GM23338 (cell line): ENCODE measurements at regions not wholly inside any gene's neighbourhood (a gene's known extent, or its start where the extent isn't known, plus 50 kb on each side); places are given as distances from the start of the nearest gene placed in this dataset.

Source experiments
- ATAC-seq: fragments of 200-7000 bp; cut with Tn5 transposase; 3 replicates; pipeline ENCODE4 v1.9.1; 2020
- DNase-seq: peaks from one replicate; pipeline ENCODE4 v3.0.0-alpha.2; 2015; ENCODE audit warnings: low spot score
- H2AFZ ChIP-seq: fragments of 200-600 bp; sonication (generic); 2 replicates; pipeline ENCODE4 v1.8.0; 2016; ENCODE audit warnings: antibody characterized with exemption, mild to moderate bottlenecking, moderate library complexity
- H3F3A ChIP-seq: fragments of 200-600 bp; sonication (generic); replicated peaks from 2 replicates; pipeline ENCODE4 v1.8.0; 2017; ENCODE audit warnings: antibody characterized with exemption, mixed run types, low read depth
- H3K27ac ChIP-seq: fragments of 200-600 bp; sonication (generic); 2 replicates; pipeline ENCODE4 v1.6.1; 2016; ENCODE audit warnings: low read depth
- H3K27me3 ChIP-seq: fragments of 200-600 bp; sonication (generic); 2 replicates; pipeline ENCODE4 v1.8.0; 2016; ENCODE audit warnings: mild to moderate bottlenecking, mixed run types, moderate library complexity; ENCODE audit not compliant: insufficient read depth
- H3K36me3 ChIP-seq: fragments of 200-600 bp; sonication (generic); 2 replicates; pipeline ENCODE4 v1.8.0; 2016; ENCODE audit warnings: mild to moderate bottlenecking; ENCODE audit not compliant: insufficient read depth
- H3K4me1 ChIP-seq: fragments of 200-600 bp; sonication (generic); 2 replicates; pipeline ENCODE4 v1.8.0; 2016; ENCODE audit warnings: mild to moderate bottlenecking, moderate library complexity; ENCODE audit not compliant: insufficient read depth
- H3K4me2 ChIP-seq: fragments of 200-600 bp; sonication (generic); 2 replicates; pipeline ENCODE4 v1.7.1; 2017; ENCODE audit warnings: mixed run types
- H3K4me3 ChIP-seq: fragments of 200-600 bp; sonication (generic); 2 replicates; pipeline ENCODE4 v1.6.1; 2016; ENCODE audit warnings: mixed run types
- H3K79me2 ChIP-seq: fragments of 200-600 bp; sonication (generic); replicated peaks from 2 replicates; pipeline ENCODE4 v1.8.0; 2017; ENCODE audit warnings: mild to moderate bottlenecking; ENCODE audit not compliant: insufficient read depth
- H3K9me2 ChIP-seq: fragments of 200-600 bp; sonication (generic); 2 replicates; pipeline ENCODE4 v1.8.0; 2017; ENCODE audit not compliant: insufficient read depth
- H4K20me1 ChIP-seq: fragments of 200-600 bp; sonication (generic); replicated peaks from 2 replicates; pipeline ENCODE4 v1.8.0; 2017; ENCODE audit warnings: mild to moderate bottlenecking; ENCODE audit not compliant: insufficient read depth
- H3K27ac Mint-ChIP-seq: 2 replicates; pipeline ENCODE4 v1.8.0; 2020; ENCODE audit warnings: inconsistent platforms, mild to moderate bottlenecking, moderate library complexity, mixed read lengths
- H3K27me3 Mint-ChIP-seq: 3 replicates; pipeline ENCODE4 v1.8.0; 2022; ENCODE audit warnings: low read depth, mild to moderate bottlenecking, moderate library complexity, mixed read lengths, inconsistent platforms; ENCODE audit not compliant: insufficient read depth, poor library complexity
- H3K36me3 Mint-ChIP-seq: 3 replicates; pipeline ENCODE4 v1.8.0; 2021; ENCODE audit warnings: low read depth, mild to moderate bottlenecking, inconsistent platforms, moderate library complexity, mixed read lengths
- H3K4me1 Mint-ChIP-seq: 3 replicates; pipeline ENCODE4 v1.8.0; 2020; ENCODE audit warnings: mild to moderate bottlenecking, inconsistent platforms, mixed read lengths
- H3K4me3 Mint-ChIP-seq: 3 replicates; pipeline ENCODE4 v1.8.0; 2021; ENCODE audit warnings: moderate library complexity, mild to moderate bottlenecking, inconsistent platforms, mixed read lengths
- H3K9me3 Mint-ChIP-seq: 3 replicates; pipeline ENCODE4 v1.8.0; 2020; ENCODE audit warnings: moderate library complexity, mild to moderate bottlenecking, inconsistent platforms, mixed read lengths
- EZH2phosphoT487 ChIP-seq: fragments of 200-600 bp; sonication (generic); IDR thresholded peaks from one replicate; pipeline ENCODE4 v1.8.1; 2018; ENCODE audit warnings: antibody characterized with exemption; ENCODE audit not compliant: unreplicated experiment
- JUNB ChIP-seq: IDR thresholded peaks from one replicate; pipeline ENCODE4 v1.6.1; 2016; ENCODE audit warnings: antibody characterized with exemption; ENCODE audit not compliant: unreplicated experiment
- NANOG ChIP-seq: IDR thresholded peaks from 2 replicates; pipeline ENCODE4 v1.6.1; 2016; ENCODE audit warnings: antibody characterized with exemption, borderline replicate concordance
- ZNF331 ChIP-seq: fragments of 250-450 bp; sonication (Bioruptor Pico); IDR thresholded peaks from 2 replicates; pipeline ENCODE4 v1.5.0; 2020; ENCODE audit warnings: low read depth, mild to moderate bottlenecking, moderate library complexity
- ZNF462 ChIP-seq: fragments of 250-450 bp; sonication (Bioruptor Pico); IDR thresholded peaks from 2 replicates; pipeline ENCODE4 v1.5.0; 2020; ENCODE audit warnings: mild to moderate bottlenecking, moderate library complexity
- TF ChIP-seq, protein P1 (sequence below): IDR thresholded peaks from one replicate; pipeline ENCODE4 v1.6.1; 2018; ENCODE audit warnings: antibody characterized with exemption; ENCODE audit not compliant: unreplicated experiment

DNA sequence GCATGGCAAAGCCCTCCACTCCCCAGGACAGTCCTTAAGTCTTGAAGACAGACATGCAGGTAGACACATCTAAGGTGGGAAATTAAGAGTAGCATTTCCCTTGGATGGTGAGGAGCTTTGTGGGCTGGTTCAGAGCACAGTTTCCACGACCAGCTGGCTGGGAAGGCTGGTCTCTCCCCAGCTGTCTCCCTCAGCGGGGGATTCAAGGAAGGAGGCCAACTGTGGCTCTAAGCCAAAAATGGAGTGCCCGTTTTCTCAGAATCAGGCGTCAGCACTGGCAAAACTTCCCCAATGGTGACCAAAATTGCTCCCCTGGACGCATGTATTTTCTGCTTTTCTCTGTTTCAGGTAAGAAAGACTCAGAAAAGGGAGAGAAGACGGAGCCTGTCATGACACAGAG lies 230.6 kb upstream of the FZD8 start (continued):
- TF ChIP-seq ZNF462 (CRISPR knock-in tag) (no peak), NANOG (no peak), JUNB (no peak), ZNF331 (CRISPR knock-in tag) (no peak), EZH2phosphoT487 (no peak)

DNA sequence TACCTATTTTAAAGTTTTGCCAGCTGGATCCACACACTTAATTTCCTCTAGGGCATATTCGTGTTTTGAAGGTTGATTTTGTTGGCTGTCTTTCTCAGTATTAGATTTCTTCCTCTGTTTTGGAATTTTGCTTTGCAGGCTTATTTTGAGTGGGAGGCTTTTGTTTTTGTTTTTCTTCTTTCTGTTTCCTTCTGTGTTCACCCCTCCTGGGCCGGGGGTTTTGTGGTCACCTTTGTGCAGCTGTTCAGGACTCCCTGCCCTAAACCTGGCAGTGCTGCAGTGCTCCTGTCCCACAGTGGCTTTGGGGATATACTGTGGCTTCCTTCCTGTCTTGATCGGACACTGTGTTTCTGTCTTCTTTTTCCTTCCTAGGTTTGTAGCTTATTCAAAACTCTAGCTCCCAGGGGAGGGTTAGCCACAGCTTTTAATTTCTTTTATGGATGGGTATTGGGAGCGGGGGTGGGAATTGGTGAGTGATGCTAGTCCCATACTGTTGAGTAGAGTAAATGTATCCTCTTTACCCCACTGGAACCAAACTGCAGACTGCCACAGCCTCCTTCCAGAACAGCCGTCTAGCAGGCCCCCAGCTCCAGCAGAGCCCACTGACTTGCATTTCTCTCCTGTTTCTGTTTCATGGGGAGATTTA lies 228.7 kb upstream of the FZD8 start:
- Histone ChIP-seq H3F3A (no peaks in the 10 kb centered on the region), H3K27ac (no peak overlapping the region), H3K4me1 (peaks cover 38% of the 10 kb centered on the region), H2AFZ (no peak overlapping the region), H3K9me2 (no peaks in the 10 kb centered on the region), H3K4me2 (no peak overlapping the region), H3K27me3 (no peaks in the 10 kb centered on the region; the same call in 1 of the 2 replicates), H3K36me3 (no peaks in the 10 kb centered on the region), H3K79me2 (no peaks in the 10 kb centered on the region), H3K4me3 (no peak overlapping the region), H4K20me1 (no peaks in the 10 kb centered on the region)
- peaks cover 3% of the 10 kb centered on the region; the same call in 2 of the 3 replicates for H3K9me3 Mint-ChIP-seq
- H3K4me1 Mint-ChIP-seq = peaks cover 51% of the 10 kb centered on the region
- H3K36me3 Mint-ChIP-seq = no peaks in the 10 kb centered on the region
- H3K27ac Mint-ChIP-seq = no peak overlapping the region
- DNase-seq (no peak), ATAC-seq (no peak)
- no peak overlapping the region for H3K4me3 Mint-ChIP-seq
- peaks cover 14% of the 10 kb centered on the region for H3K27me3 Mint-ChIP-seq
- TF ChIP-seq, protein P1, sequence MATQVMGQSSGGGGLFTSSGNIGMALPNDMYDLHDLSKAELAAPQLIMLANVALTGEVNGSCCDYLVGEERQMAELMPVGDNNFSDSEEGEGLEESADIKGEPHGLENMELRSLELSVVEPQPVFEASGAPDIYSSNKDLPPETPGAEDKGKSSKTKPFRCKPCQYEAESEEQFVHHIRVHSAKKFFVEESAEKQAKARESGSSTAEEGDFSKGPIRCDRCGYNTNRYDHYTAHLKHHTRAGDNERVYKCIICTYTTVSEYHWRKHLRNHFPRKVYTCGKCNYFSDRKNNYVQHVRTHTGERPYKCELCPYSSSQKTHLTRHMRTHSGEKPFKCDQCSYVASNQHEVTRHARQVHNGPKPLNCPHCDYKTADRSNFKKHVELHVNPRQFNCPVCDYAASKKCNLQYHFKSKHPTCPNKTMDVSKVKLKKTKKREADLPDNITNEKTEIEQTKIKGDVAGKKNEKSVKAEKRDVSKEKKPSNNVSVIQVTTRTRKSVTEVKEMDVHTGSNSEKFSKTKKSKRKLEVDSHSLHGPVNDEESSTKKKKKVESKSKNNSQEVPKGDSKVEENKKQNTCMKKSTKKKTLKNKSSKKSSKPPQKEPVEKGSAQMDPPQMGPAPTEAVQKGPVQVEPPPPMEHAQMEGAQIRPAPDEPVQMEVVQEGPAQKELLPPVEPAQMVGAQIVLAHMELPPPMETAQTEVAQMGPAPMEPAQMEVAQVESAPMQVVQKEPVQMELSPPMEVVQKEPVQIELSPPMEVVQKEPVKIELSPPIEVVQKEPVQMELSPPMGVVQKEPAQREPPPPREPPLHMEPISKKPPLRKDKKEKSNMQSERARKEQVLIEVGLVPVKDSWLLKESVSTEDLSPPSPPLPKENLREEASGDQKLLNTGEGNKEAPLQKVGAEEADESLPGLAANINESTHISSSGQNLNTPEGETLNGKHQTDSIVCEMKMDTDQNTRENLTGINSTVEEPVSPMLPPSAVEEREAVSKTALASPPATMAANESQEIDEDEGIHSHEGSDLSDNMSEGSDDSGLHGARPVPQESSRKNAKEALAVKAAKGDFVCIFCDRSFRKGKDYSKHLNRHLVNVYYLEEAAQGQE = no peak
- no peak for TF ChIP-seq ZNF462 (CRISPR knock-in tag)
